Fibroblast of the aortic adventitia (primary cell): ENCODE measurements at regions not wholly inside any gene's neighbourhood (a gene's known extent, or its start where the extent isn't known, plus 50 kb on each side); places are given as distances from the start of the nearest gene placed in this dataset.

Source experiments
- DNase-seq: peaks from one replicate; pipeline ENCODE4 v3.0.0-alpha.2; 2010; ENCODE audit warnings: low read depth
- H3K4me3 ChIP-seq: 2 replicates; pipeline ENCODE4 v1.5.1; 2011; ENCODE audit warnings: low read depth, mild to moderate bottlenecking, control low read depth, low read length, moderate library complexity
- TF ChIP-seq, protein P1 (sequence below): IDR thresholded peaks from 2 replicates; pipeline ENCODE4 v1.5.1; 2011; ENCODE audit warnings: mild to moderate bottlenecking, low read length, control low read depth, inconsistent platforms; ENCODE audit not compliant: insufficient read depth

DNA sequence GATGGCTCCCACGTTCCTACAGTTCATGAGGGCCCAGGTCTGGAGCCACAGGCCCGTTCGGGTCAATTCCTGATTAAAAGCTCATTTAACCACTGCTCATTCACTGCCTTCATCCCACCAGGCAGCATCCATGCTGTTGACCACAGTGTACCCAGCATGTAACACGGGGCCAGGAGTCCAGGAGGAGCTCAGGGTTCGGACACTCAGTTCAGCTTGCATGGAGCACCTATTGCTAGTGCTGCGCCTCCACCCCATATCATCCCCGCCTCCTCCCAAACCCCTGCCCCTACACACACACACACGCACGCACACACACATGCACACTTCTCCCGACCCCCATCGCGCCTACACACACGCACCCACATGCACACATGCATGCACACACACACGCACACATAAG, 72.9 kb upstream of the SNTG2 start:
- DNase-seq: no peak
- no peak overlapping the region for H3K4me3 ChIP-seq
- TF ChIP-seq, protein P1, sequence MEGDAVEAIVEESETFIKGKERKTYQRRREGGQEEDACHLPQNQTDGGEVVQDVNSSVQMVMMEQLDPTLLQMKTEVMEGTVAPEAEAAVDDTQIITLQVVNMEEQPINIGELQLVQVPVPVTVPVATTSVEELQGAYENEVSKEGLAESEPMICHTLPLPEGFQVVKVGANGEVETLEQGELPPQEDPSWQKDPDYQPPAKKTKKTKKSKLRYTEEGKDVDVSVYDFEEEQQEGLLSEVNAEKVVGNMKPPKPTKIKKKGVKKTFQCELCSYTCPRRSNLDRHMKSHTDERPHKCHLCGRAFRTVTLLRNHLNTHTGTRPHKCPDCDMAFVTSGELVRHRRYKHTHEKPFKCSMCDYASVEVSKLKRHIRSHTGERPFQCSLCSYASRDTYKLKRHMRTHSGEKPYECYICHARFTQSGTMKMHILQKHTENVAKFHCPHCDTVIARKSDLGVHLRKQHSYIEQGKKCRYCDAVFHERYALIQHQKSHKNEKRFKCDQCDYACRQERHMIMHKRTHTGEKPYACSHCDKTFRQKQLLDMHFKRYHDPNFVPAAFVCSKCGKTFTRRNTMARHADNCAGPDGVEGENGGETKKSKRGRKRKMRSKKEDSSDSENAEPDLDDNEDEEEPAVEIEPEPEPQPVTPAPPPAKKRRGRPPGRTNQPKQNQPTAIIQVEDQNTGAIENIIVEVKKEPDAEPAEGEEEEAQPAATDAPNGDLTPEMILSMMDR: no peak

DNA sequence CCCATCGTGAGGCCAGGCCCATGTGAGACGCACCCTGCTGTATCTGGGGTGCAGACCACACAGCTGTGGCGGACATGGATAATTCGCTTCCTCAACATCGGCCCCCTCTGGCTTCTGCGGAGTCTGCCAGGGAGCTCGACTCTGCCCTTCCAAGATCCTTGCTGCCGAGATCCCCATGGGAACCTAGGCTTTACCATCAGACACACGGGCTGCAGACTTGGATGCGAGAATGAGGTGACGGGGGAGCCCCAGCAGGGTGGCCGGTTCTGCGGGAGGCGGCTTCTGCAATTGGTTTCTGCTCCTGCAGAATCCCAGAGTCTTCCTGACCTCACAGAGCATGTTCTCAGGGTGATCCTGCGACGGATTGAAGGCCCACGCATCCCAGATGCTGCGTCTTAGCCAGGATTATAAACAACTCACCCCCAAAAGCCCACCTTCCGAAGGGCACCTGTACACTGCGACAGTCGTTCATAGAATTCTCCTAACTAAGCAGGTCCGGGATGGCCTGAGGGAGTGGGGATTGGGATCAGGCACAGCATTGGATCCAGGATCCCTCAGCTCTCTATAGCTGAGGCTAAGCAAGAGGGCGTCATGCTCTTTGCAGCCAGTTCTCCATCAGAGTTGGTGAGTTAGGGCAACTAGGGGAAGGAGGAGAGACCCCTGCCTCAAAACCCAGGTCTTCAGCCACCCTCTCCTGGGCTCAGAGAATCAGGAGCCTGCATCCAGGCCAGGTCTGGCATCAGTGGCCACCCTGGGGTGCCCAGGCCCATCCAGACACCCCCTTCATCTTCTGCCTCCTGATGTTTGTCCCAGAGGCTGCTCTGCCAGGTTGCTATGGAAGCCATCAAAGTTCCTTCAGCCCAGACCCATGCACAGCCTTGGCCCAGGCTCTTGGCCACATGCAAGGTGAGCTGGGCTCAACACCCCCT, 74.7 kb upstream of the SNTG2 start:
- DNase-seq: no peak
- no peak overlapping the region for H3K4me3 ChIP-seq
- TF ChIP-seq, protein P1: no peak

DNA sequence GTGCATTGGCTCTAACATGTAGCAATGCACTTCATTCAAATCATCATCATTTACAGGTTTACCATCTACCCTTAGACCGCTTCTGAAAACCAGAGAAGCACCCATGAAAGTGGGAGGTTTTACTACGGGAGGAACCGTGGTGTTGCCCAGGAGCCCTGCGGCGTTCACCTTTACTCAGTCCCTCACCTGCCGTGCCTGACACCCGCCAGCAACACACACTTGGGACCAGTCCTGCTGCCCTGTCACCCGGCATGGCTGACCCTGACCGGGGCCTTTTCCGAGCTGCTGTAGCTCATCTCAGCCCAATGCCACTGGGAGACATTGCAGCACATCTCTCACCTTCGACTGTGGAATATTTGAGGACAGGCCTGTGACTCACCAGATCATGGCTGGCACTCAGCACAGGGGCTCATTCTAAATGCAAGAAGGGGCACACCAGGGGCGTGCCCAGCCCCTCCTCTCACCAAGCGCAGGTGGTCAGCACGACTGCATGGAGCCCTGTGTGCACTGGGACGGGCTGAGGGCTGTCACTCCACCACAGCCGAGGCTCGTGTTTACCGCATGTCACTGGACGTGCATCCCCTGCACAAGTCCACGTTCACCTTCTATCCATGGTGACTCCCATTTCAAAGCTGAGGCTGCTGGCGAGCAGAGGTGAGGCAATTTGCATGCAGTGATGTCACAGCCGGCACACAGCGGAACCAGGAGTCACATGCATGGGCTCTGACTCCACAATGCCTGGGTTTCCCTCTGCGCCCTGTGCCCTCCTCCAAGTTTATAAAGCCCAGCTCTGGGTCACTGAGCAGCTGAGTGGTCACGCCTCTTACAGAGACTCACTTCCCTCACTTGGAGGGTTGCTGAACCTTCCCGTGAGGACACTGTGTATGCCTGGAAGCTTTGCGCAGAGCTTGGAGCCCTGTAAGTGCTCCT, 76.7 kb upstream of the SNTG2 start:
- DNase-seq: no peak
- TF ChIP-seq, protein P1: no peak
- H3K4me3 ChIP-seq: no peak overlapping the region

DNA sequence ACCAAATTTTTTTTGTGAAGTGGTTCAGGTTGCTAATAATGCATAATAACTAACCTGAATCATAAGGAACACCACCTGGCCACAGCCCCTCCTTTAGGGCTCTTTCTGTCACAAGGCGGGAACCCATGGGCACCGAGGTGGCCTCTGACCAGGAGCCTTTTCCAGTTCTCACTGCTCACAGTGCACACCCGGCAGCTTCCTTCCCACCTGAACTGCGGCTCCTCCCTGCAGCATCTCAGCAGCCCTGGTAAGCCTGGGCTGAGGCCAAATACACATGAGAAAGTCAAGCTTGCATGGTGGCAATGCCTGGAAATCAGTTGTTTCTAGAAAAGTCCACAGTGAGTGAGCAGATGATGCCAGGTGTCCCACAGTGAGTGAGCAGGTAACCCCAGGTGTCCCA, 77.6 kb upstream of the SNTG2 start:
- no peak overlapping the region for H3K4me3 ChIP-seq
- no peak for DNase-seq
- TF ChIP-seq, protein P1: no peak

DNA sequence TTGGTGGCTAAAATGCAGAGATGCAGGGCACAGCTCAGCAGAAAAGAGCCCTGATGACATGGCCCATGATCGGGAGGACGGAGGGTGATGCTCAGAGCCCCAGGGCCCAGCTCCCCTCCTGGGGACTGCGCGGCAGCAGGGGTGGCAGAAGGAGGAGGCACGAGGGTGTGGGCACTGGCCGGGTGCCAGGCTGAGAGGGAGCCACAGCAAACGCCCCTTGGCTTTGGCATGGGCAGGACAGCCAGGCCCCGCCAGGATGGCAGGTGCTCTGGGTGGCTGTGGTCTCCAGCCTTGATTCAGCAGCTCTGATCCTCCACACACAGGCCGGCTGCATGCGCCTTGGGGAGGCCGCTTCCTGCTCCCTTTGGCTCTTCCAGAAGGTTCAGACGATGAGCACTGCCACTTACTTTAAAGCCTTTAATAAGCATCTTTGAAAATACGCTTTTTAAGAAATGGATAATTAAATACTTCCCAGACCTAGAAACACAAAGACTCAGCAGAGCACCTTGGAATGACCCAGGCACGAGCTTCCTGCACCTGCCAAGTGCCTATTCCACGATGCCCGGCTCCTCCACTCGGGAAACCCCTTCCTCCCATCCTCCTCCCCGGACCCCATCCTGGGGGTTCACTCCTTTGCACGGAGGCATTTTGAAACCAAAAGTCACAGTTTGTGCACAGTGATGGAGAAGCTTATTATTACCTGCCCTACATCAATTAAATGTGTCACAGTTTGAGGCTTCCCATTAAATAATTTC, 78.5 kb upstream of the SNTG2 start:
- H3K4me3 ChIP-seq: no peak overlapping the region
- TF ChIP-seq, protein P1: no peak
- no peak for DNase-seq

DNA sequence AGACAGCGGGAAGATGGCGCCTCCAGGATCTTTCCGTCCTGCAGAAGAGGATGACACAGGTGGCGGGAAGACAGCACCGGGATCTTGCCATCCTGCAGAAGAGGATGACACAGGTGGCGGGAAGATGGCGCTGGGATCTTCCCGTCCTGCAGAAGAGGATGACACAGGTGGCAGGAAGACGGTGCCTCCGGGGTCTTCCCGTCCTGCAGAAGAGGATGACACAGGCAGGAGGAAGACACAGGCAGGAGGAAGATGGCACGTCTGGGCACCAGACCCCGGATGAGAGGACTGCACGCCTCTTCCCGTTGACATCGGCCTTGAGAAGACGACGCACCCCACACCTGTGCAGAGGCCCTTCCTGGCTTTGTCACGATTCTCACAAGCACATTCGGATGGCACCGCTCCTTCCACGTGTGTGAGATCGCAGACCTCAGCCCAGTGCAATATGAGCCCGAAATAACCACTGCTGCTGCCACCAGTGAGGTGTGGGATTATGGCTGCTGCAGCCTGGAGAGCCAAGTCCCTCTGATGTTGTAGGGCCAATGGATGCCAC, 79.4 kb upstream of the SNTG2 start:
- no peak overlapping the region for H3K4me3 ChIP-seq
- TF ChIP-seq, protein P1: no peak
- no peak for DNase-seq
